A673 (cell line): ENCODE measurements at regions not wholly inside any gene's neighbourhood (a gene's known extent, or its start where the extent isn't known, plus 50 kb on each side); places are given as distances from the start of the nearest gene placed in this dataset.

Experiments
- BruUV-seq: library from RNA; stranded (reverse); fragments of 400-500 nt; replicated peaks from 2 replicates; lab custom pipeline; 2021; lab: Mats Ljungman, UMichigan
- CTCF ChIA-PET: fragments of 300-600 bp; sonication (Branson Sonifier 250); formaldehyde crosslinking; loops from one replicate; lab custom pipeline; 2022; ENCODE audit warnings: antibody characterized with exemption; lab: Charles Lee
- POLR2A ChIA-PET: fragments of 300-600 bp; sonication (Branson Sonifier 250); formaldehyde crosslinking; loops from one replicate; lab custom pipeline; 2022; ENCODE audit warnings: antibody characterized with exemption; ENCODE audit not compliant: low non-redundant PET; lab: Charles Lee
- DNase-seq: peaks from one replicate; pipeline ENCODE4 v3.0.0-alpha.2; 2015; ENCODE audit warnings: low spot score
- H3K27ac ChIP-seq: fragments of 200-600 bp; sonication (generic); 2 replicates; pipeline ENCODE4 v1.5.1; 2016; ENCODE audit warnings: mixed run types, low read depth, mild to moderate bottlenecking, mixed read lengths, antibody characterized with exemption, low read length; ENCODE audit not compliant: poor library complexity, severe bottlenecking
- H3K27me3 ChIP-seq: fragments of 200-600 bp; sonication (generic); replicated peaks from 2 replicates; pipeline ENCODE4 v1.6.1; 2017; ENCODE audit warnings: mixed run types, low read depth, mild to moderate bottlenecking, mixed read lengths, antibody characterized with exemption, low read length; ENCODE audit not compliant: insufficient read depth, poor library complexity
- H3K36me3 ChIP-seq: fragments of 200-600 bp; sonication (generic); 2 replicates; pipeline ENCODE4 v1.6.1; 2016; ENCODE audit warnings: mixed run types, mild to moderate bottlenecking, mixed read lengths, antibody characterized with exemption, low read length; ENCODE audit not compliant: insufficient read depth, poor library complexity, severe bottlenecking
- H3K4me1 ChIP-seq: fragments of 200-600 bp; sonication (generic); 2 replicates; pipeline ENCODE4 v1.6.1; 2017; ENCODE audit warnings: mixed run types, mild to moderate bottlenecking, mixed read lengths, antibody characterized with exemption, low read length; ENCODE audit not compliant: insufficient read depth, poor library complexity, severe bottlenecking
- H3K4me3 ChIP-seq: fragments of 200-600 bp; sonication (generic); 2 replicates; pipeline ENCODE4 v1.5.1; 2016; ENCODE audit warnings: low read depth, mixed run types, mild to moderate bottlenecking, mixed read lengths, low read length; ENCODE audit not compliant: poor library complexity, severe bottlenecking
- H3K9me3 ChIP-seq: fragments of 200-600 bp; sonication (generic); 2 replicates; pipeline ENCODE4 v1.6.1; 2016; ENCODE audit warnings: mixed run types, low read depth, mild to moderate bottlenecking, mixed read lengths, antibody characterized with exemption, low read length; ENCODE audit not compliant: poor library complexity, severe bottlenecking
- CTCF ChIP-seq: fragments of 300-800, 200-600 bp; sonication (generic); conservative IDR thresholded peaks from 2 replicates; pipeline ENCODE4 v1.5.1; 2017; ENCODE audit warnings: low read depth, mild to moderate bottlenecking, antibody characterized with exemption, low read length, moderate library complexity, mixed read lengths
- EZH2 ChIP-seq: fragments of 200-600 bp; sonication (generic); IDR thresholded peaks from 2 replicates; pipeline ENCODE4 v1.6.1; 2017; ENCODE audit warnings: borderline replicate concordance, low read depth, mild to moderate bottlenecking, mixed read lengths, antibody characterized with exemption, low read length; ENCODE audit not compliant: poor library complexity, severe bottlenecking
- intact Hi-C: fragments of 100-400 bp; cut with micrococcal nuclease; formaldehyde crosslinking; loops from one replicate; pipeline ENCODE4 v1.10.0; 2022; ENCODE audit not compliant: unreplicated experiment

- Histone ChIP-seq H3K27ac (no peak overlapping the region), H3K9me3 (no peaks in the 10 kb centered on the region), H3K4me1 (no peaks in the 10 kb centered on the region), H3K4me3 (no peak overlapping the region), H3K27me3 (no peaks in the 10 kb centered on the region), H3K36me3 (no peaks in the 10 kb centered on the region)
- CTCF ChIA-PET: no interaction called here
- intact Hi-C loops: no loop called here
- TF ChIP-seq EZH2 (no peak), CTCF (no peak)
- POLR2A ChIA-PET: no interaction called here
- DNase-seq: no peak
- BruUV-seq: no TSS peak
Observed at GRCh38 chr2:59779571-59779970, 773.9 kb downstream of the BCL11A start.

DNA sequence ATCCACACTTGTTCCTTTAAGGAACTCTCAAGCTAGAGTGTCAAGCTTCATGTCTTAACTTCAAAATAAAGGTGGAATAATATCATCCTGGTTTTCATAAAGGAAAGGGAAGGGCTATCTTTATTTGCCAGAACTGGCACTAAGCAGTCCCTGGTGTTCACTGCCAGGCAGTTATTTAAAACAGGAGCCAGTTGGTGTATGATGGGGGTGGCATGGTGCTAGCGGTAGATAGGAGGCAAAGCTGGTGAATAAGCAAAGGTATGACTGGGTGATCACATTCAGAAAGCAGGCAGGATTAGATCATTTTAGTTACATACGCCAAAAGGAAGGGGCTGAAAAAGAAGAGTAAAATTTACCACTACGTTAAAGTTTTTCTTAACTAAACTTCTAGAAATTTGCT lies 776.3 kb downstream of the BCL11A start:
- no peak for DNase-seq
- no TSS peak for BruUV-seq
- intact Hi-C loops: no loop called here

DNA sequence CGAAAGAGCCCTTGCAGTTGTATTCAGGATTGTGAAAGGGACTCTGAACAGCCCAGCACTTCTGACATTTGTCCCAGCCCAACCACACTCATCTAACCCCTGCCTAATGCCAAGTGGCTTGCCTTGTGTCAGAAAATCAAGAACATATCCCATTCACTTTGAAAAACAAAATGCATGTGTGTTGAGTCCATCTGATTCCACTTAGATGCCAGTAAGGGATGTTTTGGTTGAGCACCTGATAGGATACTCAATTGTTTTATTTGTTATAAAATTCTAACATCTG lies 776.8 kb downstream of the BCL11A start:
- Histone ChIP-seq H3K9me3 (no peaks in the 10 kb centered on the region), H3K36me3 (no peaks in the 10 kb centered on the region), H3K4me1 (no peaks in the 10 kb centered on the region), H3K27ac (no peak overlapping the region), H3K4me3 (no peak overlapping the region), H3K27me3 (no peaks in the 10 kb centered on the region)
- POLR2A ChIA-PET: no interaction called here
- CTCF ChIA-PET: no interaction called here
- no TSS peak for BruUV-seq
- no peak for DNase-seq
- TF ChIP-seq CTCF (no peak), EZH2 (no peak)
- intact Hi-C loops: no loop called here

More for the DNA sequence above, 776.3 kb downstream of the BCL11A start:
- Histone ChIP-seq H3K36me3 (no peaks in the 10 kb centered on the region), H3K9me3 (no peaks in the 10 kb centered on the region), H3K27ac (no peak overlapping the region), H3K27me3 (no peaks in the 10 kb centered on the region), H3K4me1 (no peaks in the 10 kb centered on the region), H3K4me3 (no peak overlapping the region)
- no peak for TF ChIP-seq CTCF
- TF ChIP-seq EZH2: no peak
- CTCF ChIA-PET: no interaction called here
- POLR2A ChIA-PET: no interaction called here
